Psoas muscle (tissue), 7 donors: ENCODE measurements at regions not wholly inside any gene's neighbourhood (a gene's known extent, or its start where the extent isn't known, plus 50 kb on each side); places are given as distances from the start of the nearest gene placed in this dataset.

Experiments
- ATAC-seq, 4 donors: fragments of 200-7000 bp; cut with Tn5 transposase; one replicate each; pipeline ENCODE4 v1.9.1; 2020; ENCODE audit warnings: moderate library complexity in 3 of 4, mild to moderate bottlenecking in 2 of 4
- DNase-seq, 2 donors: peaks; one replicate each; pipeline ENCODE4 v3.0.0-alpha.2; 2020
- H3K27ac ChIP-seq: fragments of 200-600 bp; one replicate; pipeline ENCODE4 v1.8.0; 2022
- H3K27me3 ChIP-seq, 3 donors: fragments of 200-600 bp in 1 of 3; one replicate each; pipeline versions ENCODE4 v1.6.1 to v1.8.0; 2013 to 2022; ENCODE audit warnings: low read length in 2 of 3, mild to moderate bottlenecking in 2 of 3, moderate library complexity in 1 of 3; ENCODE audit not compliant: insufficient read depth in 3 of 3
- H3K36me3 ChIP-seq, 2 donors: fragments of 200-600 bp in 1 of 2; one replicate each; pipeline versions ENCODE4 v1.6.1 to v1.8.0; 2013 to 2022; ENCODE audit warnings: low read depth in 1 of 2, mild to moderate bottlenecking in 1 of 2, moderate library complexity in 1 of 2; ENCODE audit not compliant: insufficient read depth in 1 of 2
- H3K4me1 ChIP-seq: fragments of 200-600 bp; one replicate; pipeline ENCODE4 v1.8.0; 2022
- H3K4me3 ChIP-seq: fragments of 200-600 bp; one replicate; pipeline ENCODE4 v1.8.0; 2022; ENCODE audit warnings: mild to moderate bottlenecking
- H3K9me3 ChIP-seq: fragments of 200-600 bp; one replicate; pipeline ENCODE4 v1.8.0; 2022
- WGBS, 3 donors: extraction: QIAGEN DNeasy Blood & Tissue Kit; methylation state at CpG; one replicate each; pipeline versions ENCODE4 v1.1.6 to v1.1.7; 2013; 5-methylcytosine and 5-hydroxymethylcytosine counted together
- intact Hi-C, 2 donors: fragments of 100-400 bp; cut with DNase I; formaldehyde crosslinking; loops; one replicate each; pipeline versions ENCODE4 v1.11.0 to v1.14.2; 2022
- TF ChIP-seq, protein P1 (sequence below): fragments of 200-600 bp; IDR thresholded peaks from one replicate; pipeline ENCODE4 v1.8.0; 2022; ENCODE audit warnings: antibody characterized with exemption
- donor health status: healthy with polysubstance abuse.
- donor health status: DM: no; HTN: no; CAD: no; lungs with moderate emphysema.
- donor health status: Bipolar disorder and iron deficiency.
- donor health status: healthy.
- donor health status: DM: yes; HTN: yes; CAD: no.
- donor health status: DM: no; HTN: no; CAD: no.
- donor health status: DM: yes; HTN: yes; CAD: no.

DNA sequence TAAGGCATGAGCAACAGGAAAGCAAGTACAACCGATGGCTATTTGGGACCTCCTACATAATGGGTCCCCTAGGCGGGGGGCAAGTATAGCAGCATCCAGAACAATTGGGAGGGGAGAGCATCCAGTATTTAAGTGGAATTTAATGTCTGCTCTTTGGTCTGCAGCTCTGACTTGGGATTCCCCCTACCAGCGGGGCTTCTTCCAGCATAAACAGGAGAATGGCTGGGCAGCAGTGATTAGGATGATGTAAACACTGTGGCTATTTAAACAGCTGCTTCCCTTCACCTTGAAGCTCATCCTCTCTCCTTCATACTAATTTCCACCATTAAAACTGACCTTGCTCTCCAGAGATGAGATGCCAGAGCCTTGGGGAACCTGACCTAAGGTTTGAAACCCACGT lies 73.9 kb upstream of the OXGR1 start:
- DNase-seq (no peak), ATAC-seq (no peak)
- intact Hi-C loops, result no loop called here
- no peak overlapping the region for H3K27ac ChIP-seq
- TF ChIP-seq, protein P1, sequence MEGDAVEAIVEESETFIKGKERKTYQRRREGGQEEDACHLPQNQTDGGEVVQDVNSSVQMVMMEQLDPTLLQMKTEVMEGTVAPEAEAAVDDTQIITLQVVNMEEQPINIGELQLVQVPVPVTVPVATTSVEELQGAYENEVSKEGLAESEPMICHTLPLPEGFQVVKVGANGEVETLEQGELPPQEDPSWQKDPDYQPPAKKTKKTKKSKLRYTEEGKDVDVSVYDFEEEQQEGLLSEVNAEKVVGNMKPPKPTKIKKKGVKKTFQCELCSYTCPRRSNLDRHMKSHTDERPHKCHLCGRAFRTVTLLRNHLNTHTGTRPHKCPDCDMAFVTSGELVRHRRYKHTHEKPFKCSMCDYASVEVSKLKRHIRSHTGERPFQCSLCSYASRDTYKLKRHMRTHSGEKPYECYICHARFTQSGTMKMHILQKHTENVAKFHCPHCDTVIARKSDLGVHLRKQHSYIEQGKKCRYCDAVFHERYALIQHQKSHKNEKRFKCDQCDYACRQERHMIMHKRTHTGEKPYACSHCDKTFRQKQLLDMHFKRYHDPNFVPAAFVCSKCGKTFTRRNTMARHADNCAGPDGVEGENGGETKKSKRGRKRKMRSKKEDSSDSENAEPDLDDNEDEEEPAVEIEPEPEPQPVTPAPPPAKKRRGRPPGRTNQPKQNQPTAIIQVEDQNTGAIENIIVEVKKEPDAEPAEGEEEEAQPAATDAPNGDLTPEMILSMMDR, result no peak
- H3K4me3 ChIP-seq, result no peak overlapping the region
- H3K4me1 ChIP-seq, result no peaks in the 10 kb centered on the region
- no peaks in the 10 kb centered on the region for H3K27me3 ChIP-seq
- 52 to 66% (median 58%) methylated on average over 4 of the region's 4 CpGs for WGBS, 3 donors
- H3K9me3 ChIP-seq, result no peaks in the 10 kb centered on the region
- H3K36me3 ChIP-seq, result no peaks in the 10 kb centered on the region

DNA sequence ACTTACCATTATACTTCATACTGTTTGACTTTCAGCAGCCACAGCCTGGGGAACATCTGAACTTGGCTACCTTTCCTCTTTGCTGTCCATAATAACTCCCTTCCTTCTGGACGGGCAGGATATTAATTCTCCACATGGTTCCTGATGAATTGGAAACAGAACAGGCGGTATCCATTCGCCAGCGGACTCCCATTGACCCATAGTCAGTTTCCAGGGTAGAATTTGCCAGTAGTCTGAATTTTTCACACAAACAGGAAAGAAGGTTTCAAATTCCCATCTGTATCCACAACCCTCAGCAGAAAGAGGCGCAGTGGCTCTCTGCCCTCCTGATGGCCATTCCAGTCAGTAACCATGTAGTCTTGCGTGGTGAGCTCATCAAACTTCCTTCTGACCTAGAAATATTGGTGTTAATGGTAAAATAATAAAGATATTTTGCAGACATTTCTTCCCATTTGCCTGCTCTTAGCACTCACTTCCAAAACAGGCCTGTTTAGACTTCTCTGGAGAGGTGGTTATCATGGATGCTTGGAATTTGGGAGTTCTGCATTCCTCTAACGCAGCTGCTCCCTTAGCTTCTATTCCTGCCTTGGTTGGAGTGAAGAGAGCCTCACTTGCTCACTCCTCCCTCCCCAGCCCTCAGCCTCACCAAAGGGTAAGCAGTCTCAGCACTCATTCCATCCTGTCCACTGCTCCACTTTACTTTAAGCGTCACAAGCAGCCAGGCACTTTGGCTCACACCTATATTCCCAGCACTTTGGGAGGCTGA lies 75.0 kb upstream of the OXGR1 start:
- ATAC-seq (no peak), DNase-seq (no peak)
- no peaks in the 10 kb centered on the region for H3K9me3 ChIP-seq
- no peak overlapping the region for H3K4me3 ChIP-seq
- H3K27me3 ChIP-seq, result no peaks in the 10 kb centered on the region
- no peaks in the 10 kb centered on the region for H3K36me3 ChIP-seq
- TF ChIP-seq, protein P1, result no peak
- intact Hi-C loops, result no loop called here
- H3K27ac ChIP-seq, result no peak overlapping the region
- H3K4me1 ChIP-seq, result no peaks in the 10 kb centered on the region
- WGBS, 3 donors, result 62 to 72% (median 72%) methylated on average over 8 of the region's 8 CpGs

DNA sequence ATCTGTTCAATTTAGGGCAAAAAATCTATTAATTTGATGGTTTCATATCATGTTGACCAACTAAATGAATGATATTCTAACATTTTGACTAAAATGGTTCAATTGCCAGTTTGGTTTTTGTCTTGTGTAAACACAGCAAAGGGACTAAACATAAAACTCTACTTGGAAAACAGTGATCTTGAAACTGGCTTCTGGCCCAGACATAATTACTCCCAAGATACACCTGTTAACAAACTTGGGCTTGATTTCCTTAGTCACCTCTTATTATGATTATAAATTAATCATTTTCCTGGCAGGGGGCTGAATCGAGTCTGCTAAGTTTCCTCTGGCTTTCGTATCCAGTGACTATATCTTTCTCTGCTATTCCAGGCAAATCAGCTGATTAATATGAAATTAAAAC lies 78.0 kb upstream of the OXGR1 start:
- intact Hi-C loops, result no loop called here
- no peaks in the 10 kb centered on the region for H3K4me1 ChIP-seq
- no peak overlapping the region for H3K27ac ChIP-seq
- no peak for DNase-seq
- H3K27me3 ChIP-seq, result no peaks in the 10 kb centered on the region
- H3K36me3 ChIP-seq, result no peaks in the 10 kb centered on the region
- WGBS, 3 donors, result 58 to 71% (median 69%) methylated on average over 2 of the region's 2 CpGs
- H3K9me3 ChIP-seq, result peaks cover 3% of the 10 kb centered on the region
- no peak overlapping the region for H3K4me3 ChIP-seq
- TF ChIP-seq, protein P1, result no peak
- no peak for ATAC-seq

DNA sequence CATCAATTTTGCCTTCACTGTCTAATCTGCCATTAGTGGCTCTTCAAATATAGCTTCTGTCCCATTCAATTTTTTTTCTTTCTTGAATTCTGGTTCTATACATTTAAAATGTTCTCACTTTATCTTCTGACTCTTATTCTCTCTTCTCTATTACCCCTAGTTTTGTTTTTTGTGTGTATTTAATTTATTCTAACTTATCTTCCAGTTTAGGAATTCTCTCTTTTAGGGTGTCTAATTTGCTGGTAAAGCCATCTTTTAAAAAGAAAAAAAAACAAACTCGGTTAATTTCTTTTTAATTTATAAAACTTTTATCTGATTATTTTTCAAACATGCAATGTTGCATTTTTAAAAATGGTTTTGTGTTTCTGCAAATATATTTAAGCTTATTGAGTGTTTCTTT lies 80.3 kb upstream of the OXGR1 start:
- TF ChIP-seq, protein P1, result no peak
- Histone ChIP-seq H3K27me3 (no peaks in the 10 kb centered on the region), H3K4me1 (no peaks in the 10 kb centered on the region), H3K27ac (no peak overlapping the region), H3K9me3 (peaks cover 3% of the 10 kb centered on the region), H3K4me3 (no peak overlapping the region), H3K36me3 (no peaks in the 10 kb centered on the region)
- DNase-seq, result no peak
- intact Hi-C loops, result no loop called here
- ATAC-seq, result no peak
- 67 to 74% (median 67%) methylated on average over 1 of the region's 1 CpG for WGBS, 3 donors

DNA sequence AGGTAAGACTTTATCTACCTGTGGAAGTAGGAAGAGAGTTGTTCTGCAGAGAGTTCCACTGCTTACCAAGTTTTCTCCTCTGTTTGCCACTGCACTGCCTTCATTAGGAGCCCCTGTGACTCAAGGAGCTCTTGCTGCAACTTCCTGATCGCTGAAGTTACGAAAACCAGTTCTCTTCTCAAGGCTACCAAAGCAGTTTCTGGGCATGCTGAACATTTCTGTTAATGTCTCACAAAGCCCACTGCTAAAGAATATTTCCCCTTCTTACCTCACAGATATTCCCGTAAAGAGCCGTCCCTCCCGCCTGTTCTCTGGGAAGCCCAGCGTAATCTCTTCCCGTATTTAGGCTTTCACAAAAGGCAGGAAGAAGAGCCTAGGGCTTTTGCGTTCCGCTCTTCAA lies 82.6 kb upstream of the OXGR1 start:
- no peaks in the 10 kb centered on the region for H3K4me1 ChIP-seq
- no peak overlapping the region for H3K4me3 ChIP-seq
- no peak overlapping the region for H3K27ac ChIP-seq
- intact Hi-C loops, result no loop called here
- DNase-seq, result no peak
- no peak for ATAC-seq
- TF ChIP-seq, protein P1, result no peak
- H3K36me3 ChIP-seq, result no peaks in the 10 kb centered on the region
- no peaks in the 10 kb centered on the region for H3K27me3 ChIP-seq
- peaks cover 3% of the 10 kb centered on the region for H3K9me3 ChIP-seq
- 72 to 75% (median 73%) methylated on average over 9 of the region's 9 CpGs for WGBS, 3 donors
